AG08395 (cell line): ENCODE measurements at regions not wholly inside any gene's neighbourhood (a gene's known extent, or its start where the extent isn't known, plus 50 kb on each side); places are given as distances from the start of the nearest gene placed in this dataset.
"Not testable (repeated sequence)": the region's sequence is repeated elsewhere in the genome, so short reads cannot be mapped to it uniquely, and the experiment has no call there.

ENCODE experiments used
- DNase-seq: peaks from one replicate; pipeline ENCODE4 v3.0.0; 2012; ENCODE audit warnings: mixed read lengths, low spot score

DNA sequence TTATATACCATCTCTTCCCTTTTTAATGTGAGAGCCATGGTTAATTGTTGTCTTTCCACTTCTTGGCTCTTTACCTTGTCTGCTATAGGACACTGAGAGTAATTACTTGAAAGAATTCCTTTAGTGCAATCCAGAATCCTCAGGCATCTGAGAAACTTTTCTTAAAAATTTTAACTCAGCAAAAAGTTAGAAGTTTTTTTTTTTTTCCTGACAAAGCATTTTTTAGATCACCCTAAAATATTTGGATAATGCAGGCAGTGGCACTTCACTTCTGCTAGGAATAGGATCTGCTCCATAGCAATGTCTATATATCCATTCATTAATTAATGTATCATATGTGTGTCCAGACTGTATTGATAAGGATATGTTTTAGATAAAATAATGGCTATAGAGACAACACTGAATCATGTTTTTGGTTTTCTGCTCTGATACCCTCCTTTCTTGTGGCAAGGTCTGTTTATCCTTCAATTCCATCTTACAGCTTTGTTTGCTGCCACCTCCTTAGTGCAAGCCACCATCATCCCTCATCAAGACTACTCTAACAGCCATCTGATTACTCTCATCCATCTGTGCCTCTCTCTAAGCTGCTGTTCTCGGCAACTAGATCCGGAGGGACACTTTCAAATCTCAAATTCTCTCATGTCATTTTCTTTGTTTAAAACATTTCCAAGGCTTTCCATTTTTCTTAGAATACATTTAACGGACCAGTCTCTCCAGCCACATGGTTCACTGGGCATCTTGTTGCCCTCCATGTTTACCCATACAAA is 563.5 kb downstream of the EDEM1 start:
- DNase-seq, result no peak

DNA sequence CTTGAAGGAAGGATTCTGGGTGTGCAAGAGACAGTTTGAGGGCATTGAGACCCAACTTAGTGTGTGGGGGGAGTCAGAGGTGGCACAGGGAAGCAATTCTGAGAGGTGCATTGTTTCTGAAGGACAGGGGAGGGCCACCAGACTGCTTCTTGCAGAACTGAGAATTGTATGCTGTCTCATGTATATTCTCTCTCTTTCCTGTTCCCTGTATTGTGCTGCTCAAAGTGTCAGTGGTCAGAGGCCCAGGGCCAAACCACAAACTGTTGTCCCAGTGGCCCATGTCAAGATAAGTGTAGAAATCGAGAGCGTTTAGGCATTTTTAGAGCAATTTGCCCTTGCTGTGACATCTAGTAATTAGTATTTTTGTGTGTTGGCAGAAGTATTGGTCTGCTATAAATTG is 567.1 kb downstream of the EDEM1 start:
- no peak for DNase-seq

DNA sequence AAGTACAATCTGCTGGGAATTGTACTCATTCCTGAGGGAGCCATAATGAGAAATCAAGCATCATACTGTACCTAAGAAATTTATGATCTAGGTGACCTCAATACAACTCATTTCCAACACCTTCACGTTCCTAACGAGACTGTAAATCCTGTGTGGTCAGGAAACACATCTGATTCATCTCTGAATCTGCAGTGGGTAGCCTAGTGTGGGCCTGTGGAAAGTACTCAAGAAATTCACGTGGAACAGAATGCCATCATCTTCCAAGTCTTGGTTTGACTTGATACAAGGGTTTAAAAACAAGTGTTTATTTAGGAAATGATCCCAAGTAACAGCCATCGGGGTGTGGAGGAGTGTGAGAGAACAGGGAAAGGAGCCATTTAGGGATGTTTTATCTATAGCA is 568.9 kb downstream of the EDEM1 start:
- DNase-seq, result no peak

DNA sequence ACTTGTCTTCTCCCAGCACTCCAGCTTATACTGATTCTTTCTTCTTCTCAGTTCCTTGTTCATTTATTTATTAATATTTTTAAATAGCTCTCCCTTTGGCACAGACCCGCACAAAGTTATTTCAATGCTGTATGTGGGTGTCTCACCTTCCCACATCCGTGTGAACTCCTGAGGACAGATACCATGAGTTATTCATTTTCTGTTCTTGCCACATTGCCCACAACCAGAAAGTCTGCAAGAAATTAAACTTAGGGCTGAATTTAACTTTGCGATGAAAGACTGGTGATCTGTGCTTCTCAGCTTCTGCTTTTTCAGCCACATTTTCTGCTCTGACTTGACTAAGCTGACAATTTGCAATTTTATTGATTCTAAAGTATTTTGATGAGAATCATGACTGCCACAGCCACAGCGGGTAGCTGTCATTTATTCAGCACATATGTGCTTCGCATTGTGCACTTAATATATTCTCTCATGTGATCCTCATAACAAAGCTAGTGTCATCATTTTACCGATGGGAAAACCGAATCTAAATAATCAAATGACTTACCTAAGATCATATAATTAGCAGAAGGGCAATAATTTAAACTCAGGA is 569.8 kb downstream of the EDEM1 start:
- no peak for DNase-seq

DNA sequence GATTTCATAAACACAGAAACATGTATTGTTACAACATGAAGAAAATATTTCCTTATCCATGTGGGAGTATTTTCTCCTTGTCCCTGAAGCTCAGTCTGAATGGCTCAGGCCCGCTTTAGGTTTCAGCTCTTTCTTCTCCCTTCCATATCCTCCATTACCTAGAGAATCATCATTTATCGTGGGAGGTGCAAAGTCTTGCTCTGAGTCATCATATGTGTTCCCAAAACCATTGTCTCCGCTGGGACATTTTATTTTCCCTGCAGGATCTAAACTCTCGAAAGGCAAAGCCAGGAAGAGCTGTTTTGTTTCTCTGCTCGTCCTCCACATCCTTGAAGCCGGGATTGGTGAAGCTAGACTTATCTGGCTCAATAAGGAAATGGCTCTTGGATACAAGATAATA is 571.2 kb downstream of the EDEM1 start:
- DNase-seq, result no peak

DNA sequence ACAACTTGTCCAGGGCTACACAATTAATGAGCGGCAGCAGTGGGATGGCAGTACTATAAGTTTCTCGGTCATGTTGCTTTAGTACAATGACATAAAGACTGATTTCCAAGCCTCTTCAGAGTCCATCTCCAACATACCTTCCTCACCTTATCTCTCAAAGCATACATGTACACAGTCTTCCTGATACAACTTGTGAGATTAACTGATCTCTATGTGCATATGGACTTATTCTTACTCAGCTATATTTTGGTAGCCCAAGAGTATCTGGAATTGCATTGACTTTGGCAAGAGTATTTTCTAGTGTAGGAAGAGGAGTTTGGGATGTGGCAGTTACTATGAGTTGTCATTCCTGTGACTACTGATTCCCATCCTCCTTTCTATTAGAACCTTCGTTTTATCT is 575.0 kb downstream of the EDEM1 start:
- DNase-seq, result no peak

DNA sequence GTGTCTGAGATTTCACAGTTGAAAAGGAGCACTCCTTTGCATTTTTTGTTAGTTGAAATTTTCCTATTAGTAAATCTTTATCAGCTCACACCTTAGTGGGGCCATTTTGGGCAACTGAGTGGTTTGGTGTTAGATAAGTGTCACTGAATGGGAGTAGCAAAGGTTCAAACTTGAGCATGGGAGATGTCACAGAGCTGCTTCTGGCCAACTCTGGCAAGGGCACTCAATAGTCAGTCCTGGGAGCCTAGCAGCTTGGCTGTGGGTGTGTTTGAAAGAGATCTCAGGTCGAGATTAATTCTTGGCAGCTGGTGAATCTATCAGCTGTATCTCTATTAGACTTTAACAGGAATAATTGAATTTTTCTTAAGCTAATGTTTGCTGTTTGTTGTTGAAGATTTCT is 579.3 kb downstream of the EDEM1 start:
- no peak for DNase-seq

DNA sequence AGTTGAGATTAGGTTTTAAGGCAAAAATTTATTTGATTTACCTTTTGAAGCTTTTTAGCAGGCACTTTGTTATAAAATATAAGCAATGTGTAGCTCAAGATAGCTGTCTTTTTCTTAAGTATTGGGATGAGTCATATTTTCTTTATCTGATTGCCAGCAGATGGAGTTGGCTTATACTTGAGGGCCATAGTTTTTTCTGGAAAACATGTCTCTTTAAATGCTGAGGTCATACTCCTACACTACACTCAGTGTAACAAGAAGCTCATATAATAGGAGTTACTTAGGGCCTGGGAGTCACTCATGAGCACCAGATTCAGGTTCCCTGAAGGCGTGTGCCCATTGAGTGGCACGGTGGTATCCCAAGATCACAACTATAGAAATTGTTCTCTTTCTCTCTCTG is 579.8 kb downstream of the EDEM1 start:
- no peak for DNase-seq

DNA sequence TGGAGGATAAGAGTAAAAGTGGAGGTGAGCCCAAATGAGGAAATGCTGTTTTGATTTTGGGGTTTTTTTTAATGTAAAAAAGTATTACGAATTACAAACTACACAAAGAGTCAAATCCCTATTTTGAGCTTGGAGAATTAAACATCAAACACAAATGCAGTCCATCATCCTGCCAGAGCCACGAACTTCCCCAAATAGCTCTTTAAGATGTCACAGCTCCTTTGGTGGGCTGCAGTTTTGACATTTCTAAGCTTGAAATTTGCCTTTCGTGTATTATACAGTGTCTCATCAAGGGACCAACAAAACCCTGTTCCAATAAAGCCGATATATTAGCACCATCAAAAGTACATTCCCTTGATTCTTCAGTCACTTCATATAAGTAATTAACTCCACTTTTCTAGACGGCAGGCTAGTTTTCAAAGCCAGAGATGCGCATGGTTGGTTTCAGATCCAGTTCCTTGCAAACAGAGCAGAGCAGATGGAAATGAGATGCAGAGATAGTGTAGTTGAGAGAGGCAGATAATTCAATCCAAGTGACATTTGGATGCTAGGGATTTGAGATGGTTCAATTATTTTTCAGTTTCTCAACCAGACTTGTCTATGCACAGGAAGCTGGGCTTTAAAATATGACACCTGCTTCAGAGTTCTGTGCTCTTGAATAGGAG is 580.9 kb downstream of the EDEM1 start:
- DNase-seq, result no peak

DNA sequence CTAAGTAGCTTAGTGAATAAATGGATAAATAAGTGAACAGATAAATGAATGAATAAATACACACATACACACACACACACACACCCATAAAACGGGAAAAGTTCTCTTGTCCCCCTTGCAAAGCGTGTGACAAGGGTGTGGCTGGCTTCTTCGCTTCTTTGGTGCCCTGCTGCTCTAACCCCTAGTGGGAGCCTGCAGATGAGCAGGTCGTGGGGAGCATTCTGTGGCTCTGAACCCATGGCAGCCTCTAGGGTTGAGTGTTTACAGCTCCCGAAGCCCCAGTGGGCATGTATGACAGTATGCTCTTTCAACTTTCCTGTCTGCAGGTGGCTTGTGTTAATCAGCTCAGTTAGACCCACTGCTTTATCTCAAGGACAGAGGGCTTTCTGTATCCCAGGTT is 582.3 kb downstream of the EDEM1 start:
- DNase-seq, result no peak

DNA sequence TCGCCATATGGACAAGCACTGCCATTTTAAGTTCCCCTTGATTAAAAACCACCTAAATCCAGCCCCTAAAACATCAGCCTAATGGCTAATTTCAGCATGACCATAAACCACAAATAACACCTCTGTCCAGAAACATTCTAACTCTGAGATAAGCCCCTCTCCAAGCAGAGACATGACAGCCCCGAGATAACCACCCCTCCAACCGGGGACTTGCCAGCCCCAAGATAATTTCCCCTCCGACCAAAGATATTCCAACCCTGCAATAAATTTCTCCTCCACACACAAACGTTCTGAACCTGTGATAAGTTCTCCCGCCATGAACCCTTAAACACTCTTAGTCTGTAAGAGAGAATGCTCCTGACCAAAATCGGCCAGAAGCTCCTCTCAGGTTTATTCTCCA is 586.8 kb downstream of the EDEM1 start:
- no peak for DNase-seq

DNA sequence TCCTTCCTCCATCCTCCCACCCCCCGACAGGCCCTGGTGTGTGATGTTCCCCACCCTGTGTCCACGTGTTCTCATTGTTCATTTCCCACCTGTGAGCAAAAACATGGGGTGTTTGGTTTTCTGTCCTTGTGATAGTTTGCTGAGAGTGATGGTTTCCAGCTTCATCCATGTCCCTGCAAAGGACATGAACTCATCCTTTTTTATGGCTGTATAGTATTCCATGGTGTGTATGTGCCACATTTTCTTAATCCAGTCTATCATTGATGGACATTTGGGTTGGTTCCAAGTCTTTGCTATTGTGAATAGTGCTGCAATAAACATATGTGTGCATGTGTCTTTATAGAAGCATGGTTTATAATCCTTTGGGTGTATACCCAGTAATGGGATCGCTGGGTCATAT is 587.6 kb downstream of the EDEM1 start:
- not testable (repeated sequence) for DNase-seq

DNA sequence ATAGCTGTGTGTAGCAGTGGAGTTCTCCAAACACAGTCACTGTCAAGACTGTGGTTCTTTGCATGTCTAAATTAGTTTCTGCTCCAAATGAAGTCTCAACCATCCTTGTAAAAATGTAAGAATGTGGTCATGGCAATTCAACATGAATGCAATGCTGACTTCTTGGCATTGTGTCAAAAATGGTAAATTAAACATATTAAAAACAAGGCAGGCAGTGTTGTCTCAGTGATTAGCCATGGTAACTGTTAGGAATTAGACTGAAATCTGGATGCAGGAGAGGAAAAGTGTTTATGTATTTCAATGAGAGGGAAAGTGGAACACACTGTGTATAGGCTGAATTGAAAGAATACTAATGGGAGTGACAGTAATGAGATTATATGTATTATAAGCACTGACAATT is 597.2 kb downstream of the EDEM1 start:
- no peak for DNase-seq

DNA sequence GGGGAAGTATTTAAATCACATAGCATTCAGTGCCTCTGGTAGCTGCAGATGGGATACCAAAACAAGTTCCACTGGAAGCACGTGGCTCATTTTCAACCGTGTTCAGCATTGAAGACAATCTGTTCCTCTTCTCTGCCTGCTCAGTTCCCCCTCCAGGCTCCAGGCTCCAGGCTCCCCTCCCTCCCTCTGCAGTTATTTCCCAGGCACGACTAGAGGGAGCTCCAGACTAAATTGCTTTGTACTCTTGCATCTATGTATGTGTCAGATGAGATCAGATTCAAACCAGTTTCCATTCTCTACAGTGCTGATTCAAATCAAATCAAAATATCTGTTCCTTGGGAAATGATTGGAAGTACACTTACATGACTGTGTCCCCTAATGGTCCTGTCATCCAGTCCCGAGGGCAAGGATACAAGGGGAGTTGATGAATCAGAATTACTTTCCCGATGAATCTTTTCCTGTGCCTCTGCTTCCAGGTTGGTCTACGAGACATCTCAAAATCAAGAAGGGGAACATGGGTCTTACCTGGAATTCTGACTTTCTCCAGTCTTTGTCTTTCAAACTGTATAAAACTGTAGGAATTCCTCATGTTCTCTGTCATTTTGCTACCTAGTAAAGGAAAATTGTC is 600.5 kb downstream of the EDEM1 start:
- DNase-seq, result no peak

DNA sequence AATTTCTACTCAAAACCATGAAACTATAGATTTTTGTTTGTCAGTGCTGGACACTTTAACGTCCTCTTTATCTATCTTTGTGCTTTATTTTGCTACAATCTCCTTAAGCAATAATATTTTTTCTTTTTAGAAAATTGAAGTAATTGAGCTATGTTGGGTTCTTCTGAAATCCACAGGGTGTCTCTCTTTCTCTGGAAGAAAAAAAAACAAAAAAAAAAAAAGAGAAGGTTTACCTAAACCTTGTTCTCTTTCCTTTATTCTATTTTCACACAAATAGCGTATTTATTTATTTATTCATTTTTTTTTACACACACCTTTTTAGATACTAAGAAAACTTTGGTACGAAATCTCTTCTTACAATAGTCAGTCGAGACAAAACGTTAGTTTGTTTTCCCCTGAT is 601.0 kb downstream of the EDEM1 start:
- no peak for DNase-seq

DNA sequence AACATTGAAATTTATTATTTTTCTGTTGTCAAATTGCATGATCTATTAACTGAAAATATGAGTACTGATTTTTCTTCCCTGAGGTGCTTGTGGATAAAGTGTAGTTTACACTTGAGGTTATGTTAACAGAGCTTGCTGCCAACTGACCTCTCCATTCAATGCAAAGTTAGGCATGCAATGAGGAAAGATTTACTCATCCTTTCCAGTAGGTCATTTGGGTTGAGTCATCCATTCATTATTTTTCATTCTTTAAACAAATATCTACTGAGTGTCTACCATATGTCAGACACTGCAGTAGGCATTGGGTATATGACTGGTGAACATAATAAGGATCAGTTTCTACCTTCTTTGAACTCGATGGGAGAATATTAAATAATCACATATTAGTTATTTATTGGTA is 604.1 kb downstream of the EDEM1 start:
- no peak for DNase-seq

DNA sequence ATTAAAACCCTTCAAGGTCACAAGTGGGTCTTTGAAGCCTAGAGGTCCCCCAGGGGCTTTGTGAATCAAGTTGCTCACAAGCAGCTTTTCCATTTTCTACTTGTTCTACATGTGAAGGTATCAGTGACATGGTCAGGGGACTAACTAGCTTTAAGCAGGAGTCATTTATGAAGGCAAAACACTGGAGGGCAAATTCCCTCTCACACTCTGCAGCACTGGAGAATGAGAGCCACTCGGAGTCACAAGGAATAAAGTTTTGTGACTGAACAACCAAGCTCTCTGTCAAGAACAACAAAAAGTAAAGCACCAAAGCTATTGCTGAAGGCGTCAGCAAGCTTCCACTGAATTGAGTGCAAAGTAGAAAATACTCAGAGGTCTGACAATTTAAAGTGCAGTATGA is 609.0 kb downstream of the EDEM1 start:
- no peak for DNase-seq

DNA sequence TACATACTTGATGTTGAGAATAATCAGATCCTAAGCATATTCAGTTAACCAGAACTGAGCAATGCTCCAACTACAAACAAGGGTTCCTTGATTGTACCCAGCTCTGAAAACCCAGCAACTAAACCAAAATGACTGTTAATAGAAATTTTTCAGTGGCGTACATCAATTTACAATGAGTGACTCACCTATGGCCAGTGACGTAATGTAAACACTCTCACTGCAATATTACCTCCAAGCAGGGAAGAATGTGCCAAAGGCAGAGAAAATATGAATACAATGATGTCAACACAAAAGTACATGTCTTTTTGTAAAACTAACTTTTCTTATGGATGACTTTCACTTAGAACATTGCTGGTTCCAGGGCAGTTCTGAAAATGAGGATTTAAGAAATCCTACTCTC is 611.3 kb downstream of the EDEM1 start:
- no peak for DNase-seq

DNA sequence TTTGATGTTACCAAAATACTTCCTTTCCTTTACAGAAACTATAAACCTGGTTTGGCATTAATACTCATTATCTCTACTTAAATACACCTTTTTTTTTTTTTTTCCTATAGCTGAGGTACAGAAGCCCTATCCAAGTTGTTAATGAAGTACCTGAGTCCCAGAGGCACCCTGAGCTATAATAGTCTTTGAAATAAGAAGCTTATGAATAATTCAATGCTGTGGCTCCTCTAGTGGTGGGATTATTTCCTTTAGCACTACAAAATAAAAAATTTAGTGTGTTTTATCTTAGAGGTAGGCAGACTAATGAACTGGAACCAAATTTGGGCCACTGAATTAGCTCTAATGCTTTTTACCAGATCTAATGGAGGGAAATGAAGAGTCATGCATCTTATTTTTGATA is 611.9 kb downstream of the EDEM1 start:
- no peak for DNase-seq

DNA sequence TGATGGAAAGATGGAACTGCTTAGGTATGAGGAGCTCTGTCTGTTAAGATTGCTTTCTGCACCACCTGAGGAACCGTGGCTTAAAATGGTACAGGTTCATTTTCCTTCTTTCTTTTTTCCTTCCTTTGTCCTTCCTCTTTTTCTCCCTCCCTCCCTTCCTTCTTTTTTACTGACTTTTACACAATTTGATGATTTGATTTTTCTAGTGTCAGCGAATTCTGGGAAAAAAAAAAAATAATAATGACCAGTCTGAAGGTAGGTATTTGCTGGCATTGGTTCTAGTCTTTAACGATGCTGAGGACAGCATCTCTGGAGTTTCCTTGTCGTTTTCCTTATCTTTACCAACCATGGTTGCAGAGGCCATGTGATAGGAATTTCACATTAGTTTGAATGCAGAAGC is 613.5 kb downstream of the EDEM1 start:
- no peak for DNase-seq

DNA sequence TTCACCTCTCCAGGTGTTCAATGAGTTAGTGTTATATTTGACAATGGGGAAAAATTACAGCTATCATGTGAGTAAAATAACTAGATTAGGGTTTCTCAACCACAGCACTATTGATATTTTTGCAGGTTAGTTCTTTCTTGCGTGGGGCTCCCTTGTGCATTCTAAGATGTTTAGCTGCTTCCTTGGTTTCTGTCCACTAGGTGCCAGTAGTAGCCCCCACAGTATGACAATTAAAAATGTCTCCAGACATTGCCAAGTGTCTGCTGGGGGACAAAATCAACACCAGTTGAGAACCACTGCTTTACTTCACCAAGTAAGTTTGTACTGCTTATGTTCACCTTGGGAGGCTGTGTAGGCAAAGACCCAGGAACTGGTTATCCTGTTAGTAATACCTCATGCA is 618.7 kb downstream of the EDEM1 start:
- no peak for DNase-seq

DNA sequence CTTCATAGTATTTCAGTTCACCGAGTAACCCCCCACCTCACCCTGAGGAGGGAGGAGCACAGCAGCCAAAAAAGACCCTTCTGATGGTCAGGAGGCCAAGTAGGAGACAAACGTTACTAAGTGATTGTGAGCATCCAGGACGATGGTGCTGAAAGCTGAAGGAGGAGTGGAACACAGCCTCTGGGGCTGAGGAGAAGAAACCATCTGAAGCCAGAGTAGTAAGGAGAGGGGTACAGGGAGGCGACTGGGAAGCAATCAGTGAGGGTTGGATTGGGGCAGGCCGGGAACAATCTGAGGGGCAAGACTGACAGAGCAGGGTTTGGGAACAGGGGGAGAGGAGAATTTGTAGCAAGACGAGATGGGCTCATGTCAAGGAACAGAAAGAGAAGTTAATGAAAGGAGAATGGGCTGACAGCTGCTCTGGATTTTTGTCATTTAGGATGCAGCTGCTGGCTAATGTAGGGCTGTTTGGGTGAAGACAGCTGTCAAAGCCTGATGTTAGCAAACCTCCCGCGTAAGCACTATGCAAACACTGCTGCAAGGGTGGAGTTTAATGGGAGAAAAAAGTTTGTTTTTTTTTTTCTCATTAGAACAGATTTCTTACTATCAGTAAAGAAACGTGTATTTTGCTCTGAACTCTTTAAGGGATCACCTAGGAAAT is 622.2 kb downstream of the EDEM1 start:
- no peak for DNase-seq

DNA sequence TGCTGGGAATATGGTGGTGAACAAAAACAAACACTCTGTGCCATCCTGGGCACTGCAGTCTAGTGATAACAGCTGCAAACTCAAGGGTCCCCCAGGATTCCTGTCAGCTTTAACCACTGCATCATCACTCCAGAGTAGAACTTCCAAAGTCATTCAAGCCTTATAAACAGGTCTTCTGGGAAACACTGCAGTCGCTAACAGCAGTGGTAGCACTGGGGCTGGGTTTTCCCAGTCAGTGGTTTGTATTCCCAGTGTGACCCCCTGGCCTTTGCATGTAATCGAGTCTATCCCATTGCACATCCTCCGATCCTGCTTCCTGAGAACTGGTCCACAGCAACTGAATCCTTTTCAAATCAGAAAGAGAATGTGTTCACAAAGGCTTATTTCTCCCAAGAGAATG is 623.5 kb downstream of the EDEM1 start:
- DNase-seq, result no peak
